ENCODE measurements at regions not wholly inside any gene's neighbourhood (a gene's known extent, or its start where the extent isn't known, plus 50 kb on each side); places are given as distances from the start of the nearest gene placed in this dataset.

DNA sequence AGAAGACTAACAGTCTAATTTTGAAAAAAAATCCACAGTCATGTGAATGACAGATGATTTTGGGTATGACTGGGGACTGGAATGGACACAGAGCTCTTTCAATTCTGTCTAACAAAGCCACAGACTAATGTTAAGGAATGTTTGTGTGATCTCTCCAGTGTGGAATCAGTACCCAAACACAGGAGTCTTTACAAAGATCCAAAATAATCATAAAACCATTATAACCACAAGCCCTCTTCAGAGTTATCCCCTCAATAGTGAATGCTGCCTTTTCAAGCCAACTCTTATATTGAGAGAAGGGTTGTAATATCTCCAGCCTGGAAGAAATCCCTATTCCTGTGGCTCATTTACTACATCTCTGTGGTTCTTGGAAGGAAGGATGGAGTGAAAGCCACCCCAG lies 552.0 kb upstream of the CLINT1 start (continued):
- no peak for TF ChIP-seq ZBTB43 (CRISPR knock-in tag; IDR thresholded peaks at IDR 0.05)

DNA sequence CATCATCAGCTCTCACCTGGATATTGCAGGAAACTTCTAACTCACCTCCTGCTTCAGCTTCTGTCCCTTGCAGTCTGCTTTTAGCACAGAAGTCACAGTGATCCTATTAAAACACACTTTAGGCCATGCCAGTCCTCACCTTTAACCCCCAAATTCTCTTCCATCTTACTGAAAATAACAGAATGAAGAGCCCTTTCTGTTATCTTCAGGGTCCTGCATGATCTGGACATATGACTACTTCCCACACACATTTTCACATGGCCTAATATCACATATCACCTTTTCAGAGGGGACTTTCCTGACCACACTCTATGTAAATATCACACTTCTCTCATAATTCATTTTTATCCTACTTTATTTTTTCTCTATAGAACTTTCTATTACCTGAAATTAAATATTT lies 550.6 kb upstream of the CLINT1 start:
- H3K4me3 Mint-ChIP-seq: no peak overlapping the region
- ChIA-PET CTCF (no interaction called here), POLR2A (no interaction called here)
- no peaks in the 10 kb centered on the region for H3K4me1 Mint-ChIP-seq
- no peak overlapping the region for H3K27ac Mint-ChIP-seq
- no peak for ATAC-seq
- H3K27me3 Mint-ChIP-seq (ENCODE audit: low read depth): no peaks in the 10 kb centered on the region
- H3K36me3 Mint-ChIP-seq: no peaks in the 10 kb centered on the region
- DNase-seq (ENCODE audit: low spot score): no peak
- TF ChIP-seq NFATC4 (CRISPR knock-in tag; IDR thresholded peaks at IDR 0.05) (no peak), FOXP4 (CRISPR knock-in tag; IDR thresholded peaks at IDR 0.05) (no peak)
- H3K9me3 Mint-ChIP-seq: peaks cover 9% of the 10 kb centered on the region

DNA sequence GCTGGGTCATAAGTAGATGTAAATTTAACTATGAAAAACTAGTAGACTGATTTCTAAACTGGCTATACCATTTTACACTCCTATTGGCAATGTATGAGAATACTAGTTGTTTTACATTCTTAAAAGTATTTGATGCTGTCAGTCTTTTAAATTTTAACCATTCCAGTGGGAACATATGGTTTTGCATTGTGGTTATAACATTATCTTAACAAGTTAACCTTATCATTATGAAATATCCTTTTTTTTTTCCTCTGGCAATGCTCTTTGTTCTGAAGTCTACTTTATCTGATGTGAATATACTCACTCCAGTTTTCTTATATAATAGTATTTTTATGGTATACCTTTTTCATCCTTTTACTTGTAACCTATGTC lies 548.9 kb upstream of the CLINT1 start:
- no peak for DNase-seq (ENCODE audit: low spot score)
- Mint-ChIP-seq H3K36me3 (peaks cover 11% of the 10 kb centered on the region), H3K9me3 (peaks cover 25% of the 10 kb centered on the region), H3K27ac (no peak overlapping the region), H3K4me1 (no peaks in the 10 kb centered on the region), H3K4me3 (no peak overlapping the region), H3K27me3 (ENCODE audit: low read depth) (no peaks in the 10 kb centered on the region)
- ChIA-PET POLR2A (interaction anchor here (0.6 kb wide), 1 partner anchor 664 kb away, joined by 3 read pairs; no protein-coding TSS in a partner anchor), CTCF (no interaction called here)
- TF ChIP-seq NR2C2 (CRISPR knock-in tag; IDR thresholded peaks at IDR 0.05) (no peak), NFATC4 (CRISPR knock-in tag; IDR thresholded peaks at IDR 0.05) (no peak), FOXK1 (CRISPR knock-in tag; IDR thresholded peaks at IDR 0.05) (no peak), RORB (CRISPR knock-in tag; IDR thresholded peaks at IDR 0.05) (no peak), ZNF532 (CRISPR knock-in tag; IDR thresholded peaks at IDR 0.05; ENCODE audit: borderline replicate concordance) (no peak), ZBTB43 (CRISPR knock-in tag; IDR thresholded peaks at IDR 0.05) (no peak), ZSCAN18 (CRISPR knock-in tag; IDR thresholded peaks at IDR 0.05) (no peak), KAT7 (CRISPR knock-in tag; IDR thresholded peaks at IDR 0.05; ENCODE audit: borderline replicate concordance) (no peak), OVOL2 (CRISPR knock-in tag; IDR thresholded peaks at IDR 0.05; ENCODE audit: borderline replicate concordance) (no peak), ZNF263 (CRISPR knock-in tag; IDR thresholded peaks at IDR 0.05; ENCODE audit: low read depth) (no peak), NR1H2 (CRISPR knock-in tag; IDR thresholded peaks at IDR 0.05) (no peak), TP53 (CRISPR knock-in tag; IDR thresholded peaks at IDR 0.05) (no peak), PRRX2 (CRISPR knock-in tag; IDR thresholded peaks at IDR 0.05) (no peak), GTF2I (CRISPR knock-in tag; conservative IDR thresholded peaks at IDR 0.05) (no peak), STAT6 (CRISPR knock-in tag; conservative IDR thresholded peaks at IDR 0.05; ENCODE audit: low read depth) (no peak), EMX1 (CRISPR knock-in tag; IDR thresholded peaks at IDR 0.05) (no peak)
- TF ChIP-seq, protein P1, sequence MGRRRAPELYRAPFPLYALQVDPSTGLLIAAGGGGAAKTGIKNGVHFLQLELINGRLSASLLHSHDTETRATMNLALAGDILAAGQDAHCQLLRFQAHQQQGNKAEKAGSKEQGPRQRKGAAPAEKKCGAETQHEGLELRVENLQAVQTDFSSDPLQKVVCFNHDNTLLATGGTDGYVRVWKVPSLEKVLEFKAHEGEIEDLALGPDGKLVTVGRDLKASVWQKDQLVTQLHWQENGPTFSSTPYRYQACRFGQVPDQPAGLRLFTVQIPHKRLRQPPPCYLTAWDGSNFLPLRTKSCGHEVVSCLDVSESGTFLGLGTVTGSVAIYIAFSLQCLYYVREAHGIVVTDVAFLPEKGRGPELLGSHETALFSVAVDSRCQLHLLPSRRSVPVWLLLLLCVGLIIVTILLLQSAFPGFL (CRISPR knock-in tag; IDR thresholded peaks at IDR 0.05; ENCODE audit: borderline replicate concordance): no peak
- ATAC-seq: no peak

All from WTC11 (cell line).